H9 (cell line): ENCODE measurements at regions not wholly inside any gene's neighbourhood (a gene's known extent, or its start where the extent isn't known, plus 50 kb on each side); places are given as distances from the start of the nearest gene placed in this dataset.

Experiments used
- DNase-seq: peaks from one replicate; pipeline ENCODE4 v3.0.0-alpha.2; 2017
- H2AFZ ChIP-seq: one replicate; pipeline ENCODE4 v1.6.1; 2013; ENCODE audit warnings: mild to moderate bottlenecking, low read length, control low read depth, moderate library complexity
- H2AK5ac ChIP-seq: 2 replicates; pipeline ENCODE4 v1.6.1; 2013; ENCODE audit warnings: low read length, control low read depth, mixed read lengths; ENCODE audit not compliant: insufficient read length
- H2BK120ac ChIP-seq: one replicate; pipeline ENCODE4 v1.6.1; 2013; ENCODE audit warnings: low read depth, mild to moderate bottlenecking, low read length, control low read depth, inconsistent platforms; ENCODE audit not compliant: poor library complexity, severe bottlenecking
- H2BK12ac ChIP-seq: 2 replicates; pipeline ENCODE4 v1.6.1; 2013; ENCODE audit warnings: low read length, control low read depth, mixed read lengths, low read depth; ENCODE audit not compliant: insufficient read length
- H2BK15ac ChIP-seq: 2 replicates; pipeline ENCODE4 v1.6.1; 2013; ENCODE audit warnings: low read depth, low read length, control low read depth
- H2BK20ac ChIP-seq: one replicate; pipeline ENCODE4 v1.6.1; 2013; ENCODE audit warnings: low read depth, mild to moderate bottlenecking, low read length, control low read depth, inconsistent platforms; ENCODE audit not compliant: poor library complexity, severe bottlenecking
- H2BK5ac ChIP-seq: 2 replicates; pipeline ENCODE4 v1.6.1; 2013; ENCODE audit warnings: low read length, control low read depth, mixed read lengths; ENCODE audit not compliant: insufficient read length
- H3K14ac ChIP-seq: 2 replicates; pipeline ENCODE4 v1.6.1; 2013; ENCODE audit warnings: low read length, control low read depth; ENCODE audit not compliant: insufficient read depth
- H3K18ac ChIP-seq: 2 replicates; pipeline ENCODE4 v1.6.1; 2013; ENCODE audit warnings: low read depth, mild to moderate bottlenecking, mixed read lengths, low read length, control low read depth; ENCODE audit not compliant: insufficient read length
- H3K23ac ChIP-seq: 2 replicates; pipeline ENCODE4 v1.6.1; 2013; ENCODE audit warnings: low read length, control low read depth, mixed read lengths, low read depth; ENCODE audit not compliant: insufficient read length
- H3K23me2 ChIP-seq: 2 replicates; pipeline ENCODE4 v1.6.1; 2013; ENCODE audit warnings: low read depth, mild to moderate bottlenecking, mixed read lengths, low read length, control low read depth; ENCODE audit not compliant: insufficient read length, poor library complexity, severe bottlenecking
- H3K27ac ChIP-seq: 2 replicates; pipeline ENCODE4 v1.5.1; 2013; ENCODE audit warnings: low read length, control low read depth, mixed read lengths, low read depth; ENCODE audit not compliant: insufficient read length
- H3K27me3 ChIP-seq: 2 replicates; pipeline ENCODE4 v1.6.1; 2013; ENCODE audit warnings: low read length, control low read depth, inconsistent platforms; ENCODE audit not compliant: insufficient read depth
- H3K4ac ChIP-seq: 2 replicates; pipeline ENCODE4 v1.6.1; 2013; ENCODE audit warnings: low read depth, mild to moderate bottlenecking, control low read depth, inconsistent platforms, low read length, moderate library complexity
- H3K4me1 ChIP-seq: 2 replicates; pipeline ENCODE4 v1.6.1; 2013; ENCODE audit warnings: low read length, control low read depth, inconsistent platforms; ENCODE audit not compliant: insufficient read depth
- H3K4me2 ChIP-seq: 2 replicates; pipeline ENCODE4 v1.6.1; 2013; ENCODE audit warnings: low read length, control low read depth, mixed read lengths; ENCODE audit not compliant: insufficient read length, insufficient read depth
- H3K56ac ChIP-seq: 2 replicates; pipeline ENCODE4 v1.6.1; 2013; ENCODE audit warnings: low read depth, mild to moderate bottlenecking, mixed read lengths, low read length, control low read depth; ENCODE audit not compliant: insufficient read length
- H3K79me1 ChIP-seq: 2 replicates; pipeline ENCODE4 v1.6.1; 2013; ENCODE audit warnings: low read depth, mild to moderate bottlenecking, moderate library complexity, low read length, control low read depth, inconsistent platforms; ENCODE audit not compliant: insufficient read depth, poor library complexity, severe bottlenecking
- H3K79me2 ChIP-seq: 2 replicates; pipeline ENCODE4 v1.6.1; 2013; ENCODE audit warnings: low read length, control low read depth, inconsistent platforms; ENCODE audit not compliant: insufficient read depth
- H3K9ac ChIP-seq: 2 replicates; pipeline ENCODE4 v1.6.1; 2013; ENCODE audit warnings: low read length, control low read depth, mixed read lengths; ENCODE audit not compliant: insufficient read length; ENCODE audit errors: extremely low read depth
- H3K9me3 ChIP-seq: one replicate; pipeline ENCODE4 v1.6.1; 2013; ENCODE audit warnings: low read depth, low read length, inconsistent platforms; ENCODE audit not compliant: control insufficient read depth
- H3T11ph ChIP-seq: one replicate; pipeline ENCODE4 v1.6.1; 2013; ENCODE audit warnings: mild to moderate bottlenecking, low read length, control low read depth, inconsistent platforms
- H4K20me1 ChIP-seq: one replicate; pipeline ENCODE4 v1.6.1; 2013; ENCODE audit not compliant: control insufficient read depth, insufficient read length, insufficient read depth
- H4K5ac ChIP-seq: 2 replicates; pipeline ENCODE4 v1.6.1; 2013; ENCODE audit warnings: low read depth, mild to moderate bottlenecking, mixed read lengths, low read length, control low read depth; ENCODE audit not compliant: insufficient read length
- H4K8ac ChIP-seq: replicated peaks from 2 replicates; pipeline ENCODE4 v1.6.1; 2013; ENCODE audit warnings: low read length, control low read depth, mixed read lengths, low read depth; ENCODE audit not compliant: insufficient read length
- H4K91ac ChIP-seq: 2 replicates; pipeline ENCODE4 v1.6.1; 2013; ENCODE audit warnings: low read depth, mild to moderate bottlenecking, moderate library complexity, mixed read lengths, low read length, control low read depth; ENCODE audit not compliant: insufficient read length
- H3K27ac Mint-ChIP-seq, 3 experiments: 2 replicates in 2 of 3; 3 replicates in 1 of 3; pipeline ENCODE4 v1.8.0; 2020 to 2021; ENCODE audit warnings: mixed read lengths in 3 of 3, mild to moderate bottlenecking in 1 of 3, moderate library complexity in 1 of 3
- H3K27me3 Mint-ChIP-seq: 2 replicates; pipeline ENCODE4 v1.8.0; 2021; ENCODE audit warnings: low read depth, mild to moderate bottlenecking, moderate library complexity, mixed read lengths
- H3K36me3 Mint-ChIP-seq, 3 experiments: 2 replicates in 2 of 3; 3 replicates in 1 of 3; pipeline ENCODE4 v1.8.0; 2020 to 2021; ENCODE audit warnings: low read depth in 3 of 3, mixed read lengths in 3 of 3; ENCODE audit not compliant: insufficient read depth in 1 of 3
- H3K4me1 Mint-ChIP-seq, 2 experiments: 2 replicates each; pipeline ENCODE4 v1.8.0; 2020; ENCODE audit warnings: mixed read lengths in 2 of 2
- H3K4me3 Mint-ChIP-seq, 2 experiments: 2 replicates in 1 of 2; 3 replicates in 1 of 2; pipeline ENCODE4 v1.8.0; 2020 to 2021; ENCODE audit warnings: mild to moderate bottlenecking in 2 of 2, mixed read lengths in 2 of 2, moderate library complexity in 1 of 2
- H3K9me3 Mint-ChIP-seq, 2 experiments: 2 replicates in 1 of 2; 3 replicates in 1 of 2; pipeline ENCODE4 v1.8.0; 2020; ENCODE audit warnings: mild to moderate bottlenecking in 2 of 2, mixed read lengths in 2 of 2, moderate library complexity in 1 of 2
- CTCF ChIP-seq: fragments of 200-600 bp; sonication (generic); conservative IDR thresholded peaks from 3 replicates; pipeline ENCODE4 v1.8.0; 2021; ENCODE audit warnings: antibody characterized with exemption, mild to moderate bottlenecking

DNA sequence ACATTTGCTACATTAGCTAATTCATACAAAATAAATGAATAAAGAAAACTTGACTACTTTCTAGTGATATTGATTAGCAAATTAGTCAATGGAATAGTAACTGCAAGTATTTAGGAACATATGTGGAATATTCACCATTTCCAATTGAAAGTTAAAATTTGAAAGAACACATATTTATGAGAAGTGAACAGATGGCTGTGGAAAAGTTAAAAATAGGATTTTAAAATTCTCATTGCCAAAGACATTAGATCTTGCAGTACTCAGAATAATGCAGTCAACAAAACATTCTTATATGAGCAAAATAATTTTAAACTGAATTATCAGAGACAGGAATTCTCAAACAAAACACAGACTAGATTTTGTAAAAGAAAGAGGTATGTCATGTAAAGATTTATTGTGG is 613.9 kb upstream of the NOVA1 start:
- no peaks in the 10 kb centered on the region for H3K23me2 ChIP-seq
- no peak overlapping the region for H2BK12ac ChIP-seq
- H2AK5ac ChIP-seq: no peak overlapping the region
- no peak overlapping the region for H3K18ac ChIP-seq
- no peaks in the 10 kb centered on the region for H3K79me2 ChIP-seq
- no peak for DNase-seq
- H3K9ac ChIP-seq: no peak overlapping the region
- H3K56ac ChIP-seq: no peak overlapping the region
- H3K4ac ChIP-seq: no peak overlapping the region
- H3K27ac ChIP-seq: no peak overlapping the region
- H2AFZ ChIP-seq: no peak overlapping the region
- H2BK120ac ChIP-seq: no peak overlapping the region
- H2BK5ac ChIP-seq: no peak overlapping the region
- H3K23ac ChIP-seq: no peak overlapping the region
- H3K4me2 ChIP-seq: no peak overlapping the region
- Mint-ChIP-seq H3K4me3 (no peak overlapping the region), H3K9me3 (peaks cover 4 to 5% of the 10 kb centered on the region in 2 experiments), H3K4me1 (0 out of 4 replicates have a peak, but pooled peaks cover 0 to 3% of the 10 kb centered on the region in 2 experiments), H3K36me3 (peaks cover 0 to 4% (median 3%) of the 10 kb centered on the region in 3 experiments; a peak in 4 of 7 replicates), H3K27ac (no peak overlapping the region), H3K27me3 (no peaks in the 10 kb centered on the region; the same call in 1 of the 2 replicates)
- no peaks in the 10 kb centered on the region for H3K4me1 ChIP-seq
- no peak overlapping the region for H3T11ph ChIP-seq
- H2BK15ac ChIP-seq: no peak overlapping the region
- no peak overlapping the region for H4K91ac ChIP-seq
- H4K20me1 ChIP-seq: no peaks in the 10 kb centered on the region
- H4K5ac ChIP-seq: no peak overlapping the region
- H3K79me1 ChIP-seq: no peaks in the 10 kb centered on the region
- TF ChIP-seq CTCF: no peak
- no peaks in the 10 kb centered on the region for H3K27me3 ChIP-seq
- H3K9me3 ChIP-seq: no peaks in the 10 kb centered on the region
- no peak overlapping the region for H2BK20ac ChIP-seq
- H3K14ac ChIP-seq: no peak overlapping the region
- no peak overlapping the region for H4K8ac ChIP-seq
